GM23338 (cell line): ENCODE measurements at regions not wholly inside any gene's neighbourhood (a gene's known extent, or its start where the extent isn't known, plus 50 kb on each side); places are given as distances from the start of the nearest gene placed in this dataset.

Experiments
- ATAC-seq: fragments of 200-7000 bp; cut with Tn5 transposase; 3 replicates; pipeline ENCODE4 v1.9.1; 2020
- DNase-seq: peaks from one replicate; pipeline ENCODE4 v3.0.0-alpha.2; 2015; ENCODE audit warnings: low spot score
- H2AFZ ChIP-seq: fragments of 200-600 bp; sonication (generic); 2 replicates; pipeline ENCODE4 v1.8.0; 2016; ENCODE audit warnings: antibody characterized with exemption, mild to moderate bottlenecking, moderate library complexity
- H3F3A ChIP-seq: fragments of 200-600 bp; sonication (generic); replicated peaks from 2 replicates; pipeline ENCODE4 v1.8.0; 2017; ENCODE audit warnings: antibody characterized with exemption, mixed run types, low read depth
- H3K27ac ChIP-seq: fragments of 200-600 bp; sonication (generic); 2 replicates; pipeline ENCODE4 v1.6.1; 2016; ENCODE audit warnings: low read depth
- H3K27me3 ChIP-seq: fragments of 200-600 bp; sonication (generic); 2 replicates; pipeline ENCODE4 v1.8.0; 2016; ENCODE audit warnings: mild to moderate bottlenecking, mixed run types, moderate library complexity; ENCODE audit not compliant: insufficient read depth
- H3K36me3 ChIP-seq: fragments of 200-600 bp; sonication (generic); 2 replicates; pipeline ENCODE4 v1.8.0; 2016; ENCODE audit warnings: mild to moderate bottlenecking; ENCODE audit not compliant: insufficient read depth
- H3K4me1 ChIP-seq: fragments of 200-600 bp; sonication (generic); 2 replicates; pipeline ENCODE4 v1.8.0; 2016; ENCODE audit warnings: mild to moderate bottlenecking, moderate library complexity; ENCODE audit not compliant: insufficient read depth
- H3K4me2 ChIP-seq: fragments of 200-600 bp; sonication (generic); 2 replicates; pipeline ENCODE4 v1.7.1; 2017; ENCODE audit warnings: mixed run types
- H3K4me3 ChIP-seq: fragments of 200-600 bp; sonication (generic); 2 replicates; pipeline ENCODE4 v1.6.1; 2016; ENCODE audit warnings: mixed run types
- H3K79me2 ChIP-seq: fragments of 200-600 bp; sonication (generic); replicated peaks from 2 replicates; pipeline ENCODE4 v1.8.0; 2017; ENCODE audit warnings: mild to moderate bottlenecking; ENCODE audit not compliant: insufficient read depth
- H3K9me2 ChIP-seq: fragments of 200-600 bp; sonication (generic); 2 replicates; pipeline ENCODE4 v1.8.0; 2017; ENCODE audit not compliant: insufficient read depth
- H4K20me1 ChIP-seq: fragments of 200-600 bp; sonication (generic); replicated peaks from 2 replicates; pipeline ENCODE4 v1.8.0; 2017; ENCODE audit warnings: mild to moderate bottlenecking; ENCODE audit not compliant: insufficient read depth
- H3K27ac Mint-ChIP-seq: 2 replicates; pipeline ENCODE4 v1.8.0; 2020; ENCODE audit warnings: inconsistent platforms, mild to moderate bottlenecking, moderate library complexity, mixed read lengths
- H3K27me3 Mint-ChIP-seq: 3 replicates; pipeline ENCODE4 v1.8.0; 2022; ENCODE audit warnings: low read depth, mild to moderate bottlenecking, moderate library complexity, mixed read lengths, inconsistent platforms; ENCODE audit not compliant: insufficient read depth, poor library complexity
- H3K36me3 Mint-ChIP-seq: 3 replicates; pipeline ENCODE4 v1.8.0; 2021; ENCODE audit warnings: low read depth, mild to moderate bottlenecking, inconsistent platforms, moderate library complexity, mixed read lengths
- H3K4me1 Mint-ChIP-seq: 3 replicates; pipeline ENCODE4 v1.8.0; 2020; ENCODE audit warnings: mild to moderate bottlenecking, inconsistent platforms, mixed read lengths
- H3K4me3 Mint-ChIP-seq: 3 replicates; pipeline ENCODE4 v1.8.0; 2021; ENCODE audit warnings: moderate library complexity, mild to moderate bottlenecking, inconsistent platforms, mixed read lengths
- H3K9me3 Mint-ChIP-seq: 3 replicates; pipeline ENCODE4 v1.8.0; 2020; ENCODE audit warnings: moderate library complexity, mild to moderate bottlenecking, inconsistent platforms, mixed read lengths
- CREB1 ChIP-seq: fragments of 250-450 bp; sonication (Bioruptor Pico); IDR thresholded peaks from 2 replicates; pipeline ENCODE4 v1.5.0; 2020; ENCODE audit warnings: low read depth, mild to moderate bottlenecking, moderate library complexity
- ETS1 ChIP-seq: IDR thresholded peaks from 2 replicates; pipeline ENCODE4 v1.6.1; 2016; ENCODE audit warnings: antibody characterized with exemption
- EZH2 ChIP-seq: fragments of 200-600 bp; sonication (generic); IDR thresholded peaks from one replicate; pipeline ENCODE4 v1.8.0; 2017; ENCODE audit warnings: antibody characterized with exemption, mild to moderate bottlenecking, low read depth; ENCODE audit not compliant: unreplicated experiment
- EZH2phosphoT487 ChIP-seq: fragments of 200-600 bp; sonication (generic); IDR thresholded peaks from one replicate; pipeline ENCODE4 v1.8.1; 2018; ENCODE audit warnings: antibody characterized with exemption; ENCODE audit not compliant: unreplicated experiment
- JUNB ChIP-seq: IDR thresholded peaks from one replicate; pipeline ENCODE4 v1.6.1; 2016; ENCODE audit warnings: antibody characterized with exemption; ENCODE audit not compliant: unreplicated experiment
- NANOG ChIP-seq: IDR thresholded peaks from 2 replicates; pipeline ENCODE4 v1.6.1; 2016; ENCODE audit warnings: antibody characterized with exemption, borderline replicate concordance
- POLR2AphosphoS5 ChIP-seq: IDR thresholded peaks from 2 replicates; pipeline ENCODE4 v1.6.1; 2016; ENCODE audit warnings: antibody characterized with exemption, low read depth
- STAT1 ChIP-seq: IDR thresholded peaks from one replicate; pipeline ENCODE4 v1.6.1; 2016; ENCODE audit warnings: antibody characterized with exemption; ENCODE audit not compliant: unreplicated experiment
- ZNF114 ChIP-seq: fragments of 250-450 bp; sonication (Bioruptor Pico); IDR thresholded peaks from 2 replicates; pipeline ENCODE4 v1.5.0; 2020; ENCODE audit warnings: mild to moderate bottlenecking, moderate library complexity
- ZNF462 ChIP-seq: fragments of 250-450 bp; sonication (Bioruptor Pico); IDR thresholded peaks from 2 replicates; pipeline ENCODE4 v1.5.0; 2020; ENCODE audit warnings: mild to moderate bottlenecking, moderate library complexity

GRCh38 chr6:23097566-23097965 lies 528.2 kb downstream of the HDGFL1 start:
- peaks cover 26% of the 10 kb centered on the region for H3K9me3 Mint-ChIP-seq
- Histone ChIP-seq H4K20me1 (no peaks in the 10 kb centered on the region), H3K36me3 (no peaks in the 10 kb centered on the region), H3K4me2 (no peak overlapping the region), H3K27ac (no peak overlapping the region), H3K4me1 (no peaks in the 10 kb centered on the region), H3K4me3 (no peak overlapping the region), H2AFZ (no peak overlapping the region), H3K9me2 (peaks cover 14% of the 10 kb centered on the region; the same call in 1 of the 2 replicates), H3K79me2 (no peaks in the 10 kb centered on the region), H3K27me3 (no peaks in the 10 kb centered on the region), H3F3A (no peaks in the 10 kb centered on the region)
- no peak overlapping the region for H3K4me3 Mint-ChIP-seq
- H3K27ac Mint-ChIP-seq = no peak overlapping the region
- no peaks in the 10 kb centered on the region for H3K27me3 Mint-ChIP-seq
- no peak for ATAC-seq
- no peak for TF ChIP-seq NANOG
- TF ChIP-seq ETS1 = no peak
- no peak for TF ChIP-seq ZNF462 (CRISPR knock-in tag)
- no peak for TF ChIP-seq POLR2AphosphoS5
- no peak for TF ChIP-seq ZNF114 (CRISPR knock-in tag)
- H3K36me3 Mint-ChIP-seq = peaks cover 20% of the 10 kb centered on the region
- no peak for DNase-seq
- no peaks in the 10 kb centered on the region for H3K4me1 Mint-ChIP-seq

DNA sequence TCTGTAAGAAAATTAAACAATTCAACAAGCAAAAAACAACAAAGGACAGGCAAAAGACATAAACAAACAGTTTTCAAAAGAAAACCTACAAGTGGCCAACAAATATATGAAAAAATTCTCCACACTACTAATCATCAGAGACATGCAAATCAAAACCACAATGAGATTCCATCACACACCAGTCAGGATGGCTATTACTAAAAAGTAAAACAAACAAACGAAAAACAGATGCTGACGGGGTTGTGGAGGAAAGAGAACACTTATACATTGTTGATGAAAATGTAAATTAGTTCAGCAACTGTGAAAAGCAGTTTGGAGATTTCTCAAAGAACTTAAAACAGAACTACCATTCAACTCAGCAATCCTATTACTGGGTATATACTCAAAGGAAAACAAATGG lies 537.6 kb downstream of the HDGFL1 start:
- DNase-seq (no peak), ATAC-seq (no peak)
- Mint-ChIP-seq H3K9me3 (peaks cover 54% of the 10 kb centered on the region), H3K36me3 (peaks cover 22% of the 10 kb centered on the region; the same call in 2 of the 3 replicates), H3K4me3 (no peak overlapping the region), H3K27me3 (no peaks in the 10 kb centered on the region), H3K27ac (no peak overlapping the region), H3K4me1 (no peaks in the 10 kb centered on the region)
- Histone ChIP-seq H3K27me3 (no peaks in the 10 kb centered on the region), H3K27ac (no peak overlapping the region), H2AFZ (no peak overlapping the region), H3K36me3 (peaks cover 3% of the 10 kb centered on the region; the same call in 1 of the 2 replicates), H3K4me2 (no peak overlapping the region), H3K9me2 (peaks cover 3% of the 10 kb centered on the region; the same call in 1 of the 2 replicates), H3K79me2 (no peaks in the 10 kb centered on the region), H3K4me1 (no peaks in the 10 kb centered on the region), H3F3A (no peaks in the 10 kb centered on the region), H3K4me3 (no peak overlapping the region), H4K20me1 (no peaks in the 10 kb centered on the region)
- TF ChIP-seq ZNF114 (CRISPR knock-in tag) (no peak), EZH2 (no peak), STAT1 (no peak), JUNB (no peak), ETS1 (no peak), POLR2AphosphoS5 (no peak), EZH2phosphoT487 (no peak), NANOG (no peak), CREB1 (no peak)
